ENCODE measurements at regions not wholly inside any gene's neighbourhood (a gene's known extent, or its start where the extent isn't known, plus 50 kb on each side); places are given as distances from the start of the nearest gene placed in this dataset.

- no peak for TF ChIP-seq POLR2AphosphoS5 (IDR thresholded peaks at IDR 0.05; ENCODE audit: borderline replicate concordance, low read depth, low read length)
- no peak for TF ChIP-seq EZH2 (IDR thresholded peaks at IDR 0.05)
- no peak for TF ChIP-seq FOXP2 (optimal IDR thresholded peaks at IDR 0.05; ENCODE audit: control extremely low read depth, extremely low read length, insufficient read depth)
These were observed 419.8 kb upstream of the NFIA start for GRCh38 chr1:60662486-60663044.

Measured in SK-N-MC (cell line).